K562 (cell line): ENCODE measurements at regions not wholly inside any gene's neighbourhood (a gene's known extent, or its start where the extent isn't known, plus 50 kb on each side); places are given as distances from the start of the nearest gene placed in this dataset.

ENCODE experiments used
- ATAC-seq: fragments of 200-7000 bp; cut with Tn5 transposase; 3 replicates; pipeline ENCODE4 v1.9.1; 2020; ENCODE audit warnings: moderate library complexity
- BruUV-seq: library from RNA; stranded (reverse); fragments of 400-500 nt; replicated peaks from 2 replicates; lab custom pipeline; 2021; lab: Mats Ljungman, UMichigan
- CTCF ChIA-PET: fragments of 300-600 bp; formaldehyde crosslinking; extraction: SDS; loops from one replicate; lab custom pipeline; 2021; ENCODE audit warnings: low intra/inter-chr PET ratio; lab: Yijun Ruan, JAX
- POLR2A ChIA-PET: fragments of 300-600, 350-650 bp; sonication (Branson Sonifier 250); formaldehyde crosslinking; extraction: SDS; loops from one replicate; lab custom pipeline; 2021; ENCODE audit warnings: antibody characterized with exemption, inconsistent platforms; lab: Yijun Ruan, JAX
- DNase-seq, 4 experiments: peaks; one replicate each; pipeline versions ENCODE4 v3.0.0 to v3.0.0-alpha.2; 2011 to 2018; ENCODE audit warnings: low spot score in 3 of 4, mixed read lengths in 3 of 4; ENCODE audit errors: extremely low read depth in 1 of 4
- FAIRE-seq: peaks from 2 replicates; lab custom pipeline; 2011; peaks lifted over from hg19 to GRCh38; lab: Jason Lieb, UNC
- H2AFZ ChIP-seq: 2 replicates; pipeline ENCODE4 v1.6.0; 2011; ENCODE audit warnings: low read depth, low read length, control low read depth, inconsistent platforms
- H3K27ac ChIP-seq: fragments of 200-600 bp; 3 replicates; pipeline ENCODE4 v1.8.0; 2011; ENCODE audit warnings: low read depth, mild to moderate bottlenecking, control low read depth, inconsistent platforms, low read length, moderate library complexity, mixed read lengths; ENCODE audit errors: extremely low read depth
- H3K27me3 ChIP-seq, 2 experiments: fragments of 300-600 bp in 1 of 2; 2 replicates in 1 of 2; 3 replicates in 1 of 2; pipeline versions ENCODE4 v1.6.0 to v1.8.0; 2011; ENCODE audit warnings: inconsistent platforms in 2 of 2, low read length in 2 of 2, mild to moderate bottlenecking in 1 of 2, mixed read lengths in 1 of 2, moderate library complexity in 1 of 2; ENCODE audit not compliant: control insufficient read depth in 2 of 2, insufficient read depth in 2 of 2
- H3K36me3 ChIP-seq: fragments of 300-600 bp; 3 replicates; pipeline ENCODE4 v1.8.0; 2011; ENCODE audit warnings: mild to moderate bottlenecking, low read length, inconsistent platforms; ENCODE audit not compliant: control insufficient read depth, insufficient read depth
- H3K4me1 ChIP-seq, 2 experiments: fragments of 200-600 bp in 1 of 2; replicated peaks in 1 of 2; 2 replicates in 1 of 2; 3 replicates in 1 of 2; pipeline versions ENCODE4 v1.5.1 to v1.8.0; 2011; ENCODE audit warnings: inconsistent platforms in 2 of 2, low read length in 2 of 2, mild to moderate bottlenecking in 1 of 2, mixed read lengths in 1 of 2, moderate library complexity in 1 of 2; ENCODE audit not compliant: control insufficient read depth in 2 of 2, insufficient read depth in 2 of 2
- H3K4me2 ChIP-seq: 2 replicates; pipeline ENCODE4 v1.6.1; 2011; ENCODE audit warnings: low read length, control low read depth, inconsistent platforms, mixed read lengths; ENCODE audit not compliant: insufficient read depth
- H3K4me3 ChIP-seq: fragments of 200-600 bp; sonication (generic), shearing (Covaris generic); 2 replicates; pipeline ENCODE4 v1.5.1; 2016; ENCODE audit warnings: control low read depth, inconsistent platforms
- H3K79me2 ChIP-seq: fragments of 200-600 bp; 3 replicates; pipeline ENCODE4 v1.8.0; 2011; ENCODE audit warnings: low read length, inconsistent platforms; ENCODE audit not compliant: control insufficient read depth, insufficient read depth
- H3K9ac ChIP-seq, 2 experiments: 2 replicates each; pipeline versions ENCODE4 v1.6.0 to v1.6.1; 2011; ENCODE audit warnings: low read depth in 2 of 2, low read length in 2 of 2, control low read depth in 1 of 2, inconsistent platforms in 1 of 2, mild to moderate bottlenecking in 1 of 2, mixed read lengths in 1 of 2; ENCODE audit not compliant: insufficient read depth in 1 of 2
- H3K9me1 ChIP-seq: one replicate; pipeline ENCODE4 v1.6.0; 2011; ENCODE audit warnings: inconsistent platforms, mild to moderate bottlenecking, low read length, moderate library complexity; ENCODE audit not compliant: control insufficient read depth, insufficient read depth
- H3K9me3 ChIP-seq: replicated peaks from 2 replicates; pipeline ENCODE4 v1.5.1; 2011; ENCODE audit warnings: low read depth, low read length, inconsistent platforms; ENCODE audit not compliant: control insufficient read depth, insufficient read depth
- H4K20me1 ChIP-seq: replicated peaks from 2 replicates; pipeline ENCODE4 v1.6.1; 2011; ENCODE audit warnings: low read length, inconsistent platforms, mixed read lengths; ENCODE audit not compliant: control insufficient read depth, insufficient read depth
- ARNT ChIP-seq, 2 experiments: fragments of 450-650 bp; IDR thresholded peaks; 2 replicates each; pipeline ENCODE4 v1.6.1; 2016; ENCODE audit warnings: mild to moderate bottlenecking in 1 of 2
- BCL6 ChIP-seq: fragments of 250-450 bp; sonication (Bioruptor Pico); IDR thresholded peaks from 2 replicates; pipeline ENCODE4 v1.4.0; 2020
- BRF1 ChIP-seq: IDR thresholded peaks from 3 replicates; pipeline ENCODE4 v1.6.1; 2011; ENCODE audit warnings: borderline replicate concordance, mild to moderate bottlenecking; ENCODE audit not compliant: insufficient read length; ENCODE audit errors: extremely low read depth
- CHD2 ChIP-seq: IDR thresholded peaks from 2 replicates; pipeline ENCODE4 v1.6.1; 2011; ENCODE audit warnings: low read depth, low read length
- EHMT2 ChIP-seq: fragments of 450-650 bp; IDR thresholded peaks from 2 replicates; pipeline ENCODE4 v1.6.1; 2018; ENCODE audit warnings: antibody characterized with exemption
- FOXM1 ChIP-seq, 2 experiments: fragments of 450-650 bp in 1 of 2; sonication (generic) in 1 of 2; formaldehyde crosslinking in 1 of 2; IDR thresholded peaks; 2 replicates each; pipeline versions ENCODE4 v1.6.1 to v1.9.0; 2017 to 2022; ENCODE audit warnings: low read depth in 2 of 2, mild to moderate bottlenecking in 2 of 2, missing genetic modification reagents in 1 of 2, moderate library complexity in 1 of 2
- NUFIP1 ChIP-seq: fragments of 450-650 bp; IDR thresholded peaks from 2 replicates; pipeline ENCODE4 v1.6.1; 2018; ENCODE audit not compliant: partially characterized antibody
- PHB2 ChIP-seq: fragments of 450-650 bp; IDR thresholded peaks from 2 replicates; pipeline ENCODE4 v1.6.1; 2017; ENCODE audit warnings: low read depth
- TRIM25 ChIP-seq: fragments of 450-650 bp; IDR thresholded peaks from 2 replicates; pipeline ENCODE4 v1.7.0; 2016; ENCODE audit warnings: borderline replicate concordance
- UBTF ChIP-seq, 2 experiments: IDR thresholded peaks; 2 replicates each; pipeline ENCODE4 v1.6.1; 2012; ENCODE audit warnings: improper control_type of control experiment in 2 of 2, low read depth in 2 of 2, low read length in 2 of 2, borderline replicate concordance in 1 of 2
- ZEB2 ChIP-seq: fragments of 450-650 bp; IDR thresholded peaks from 2 replicates; pipeline ENCODE4 v1.6.1; 2016
- ZNF217 ChIP-seq: sonication (generic); formaldehyde crosslinking; IDR thresholded peaks from 2 replicates; pipeline ENCODE4 v1.8.0; 2022; ENCODE audit warnings: mild to moderate bottlenecking, missing genetic modification reagents
- ZNF253 ChIP-seq: fragments of 250-450 bp; sonication (Bioruptor Pico); conservative IDR thresholded peaks from 2 replicates; pipeline ENCODE4 v1.6.1; 2021; ENCODE audit warnings: mild to moderate bottlenecking
- ZNF384 ChIP-seq: IDR thresholded peaks from 2 replicates; pipeline ENCODE4 v1.6.1; 2012; ENCODE audit warnings: low read depth, low read length, improper control_type of control experiment
- ZNF699 ChIP-seq: fragments of 250-450 bp; sonication (Bioruptor Pico); IDR thresholded peaks from 2 replicates; pipeline ENCODE4 v1.8.0; 2021; ENCODE audit warnings: mild to moderate bottlenecking, moderate library complexity; ENCODE audit not compliant: insufficient replicate concordance
- WGBS: fragments of 100-300 bp; shearing (Covaris generic); methylation state at CpG from one replicate; pipeline ENCODE4 v1.1.6; 2016; ENCODE audit warnings: low coverage, mixed read lengths; ENCODE audit not compliant: insufficient coverage; ENCODE audit errors: missing lambda C conversion rate; 5-methylcytosine and 5-hydroxymethylcytosine counted together
- in situ Hi-C: fragments of 300-500 bp; cut with MboI; formaldehyde crosslinking; loops from 4 replicates; pipeline ENCODE4 v1.15.0; 2018; ENCODE audit warnings: inconsistent platforms, mixed read lengths
- intact Hi-C: fragments of 100-400 bp; cut with micrococcal nuclease; formaldehyde crosslinking; loops from 2 replicates; pipeline ENCODE4 v1.14.2; 2022

GRCh38 chr19:8905342-8905741 lies 73.2 kb downstream of the MBD3L1 start:
- CTCF ChIA-PET = no interaction called here
- no TSS peak for BruUV-seq
- FAIRE-seq (peak; percentile 23), DNase-seq (no peak), ATAC-seq (no peak)
- Histone ChIP-seq H3K9me1 (no peaks in the 10 kb centered on the region), H3K27ac (no peak overlapping the region), H3K4me3 (no peak overlapping the region), H3K79me2 (no peaks in the 10 kb centered on the region; the same call in 2 of the 3 replicates), H2AFZ (no peak overlapping the region), H3K36me3 (no peaks in the 10 kb centered on the region), H3K4me1 (no peaks in the 10 kb centered on the region), H3K9me3 (no peaks in the 10 kb centered on the region), H3K9ac (no peak overlapping the region), H4K20me1 (no peaks in the 10 kb centered on the region), H3K4me2 (no peak overlapping the region), H3K27me3 (no peaks in the 10 kb centered on the region)
- POLR2A ChIA-PET = no interaction called here
- in situ Hi-C loops = no loop called here
- intact Hi-C loops = no loop called here
- TF ChIP-seq ZNF217 (CRISPR knock-in tag) = no peak
- TF ChIP-seq UBTF (IDR thresholded peaks at IDR 0.05; ENCODE audit: borderline replicate concordance in 1 of 2, low read depth in 2 of 2, low read length in 2 of 2) = no peak
- 0 out of 2 replicates have a peak, but pooled peaks have one; percentile 30 for TF ChIP-seq EHMT2
- TF ChIP-seq ZEB2 = no peak
- WGBS = 0% methylated on average over 2 of the region's 2 CpGs

- no peaks in the 10 kb centered on the region for H3K27me3 ChIP-seq
- no peak for FAIRE-seq
- no peaks in the 10 kb centered on the region for H3K4me1 ChIP-seq
- no peak for DNase-seq
- H3K36me3 ChIP-seq = no peaks in the 10 kb centered on the region
- H3K9me1 ChIP-seq = no peaks in the 10 kb centered on the region
- H3K27ac ChIP-seq = no peak overlapping the region
- no peak overlapping the region for H3K9ac ChIP-seq
- CTCF ChIA-PET = no interaction called here
- no peak for ATAC-seq
- no peaks in the 10 kb centered on the region; the same call in 2 of the 3 replicates for H3K79me2 ChIP-seq
- H3K4me2 ChIP-seq = no peak overlapping the region
- H3K4me3 ChIP-seq = no peak overlapping the region
- H2AFZ ChIP-seq = no peak overlapping the region
- H4K20me1 ChIP-seq = no peaks in the 10 kb centered on the region
- H3K9me3 ChIP-seq = no peaks in the 10 kb centered on the region
- no TSS peak for BruUV-seq
- intact Hi-C loops (no loop called here), in situ Hi-C loops (no loop called here)
- POLR2A ChIA-PET = no interaction called here
- TF ChIP-seq TRIM25 (no peak), PHB2 (no peak), BCL6 (CRISPR knock-in tag) (no peak), CHD2 (no peak), ARNT (IDR thresholded peaks at IDR 0.05) (no peak), ZNF384 (no peak), FOXM1 (IDR thresholded peaks at IDR 0.05; ENCODE audit: low read depth) (no peak), FOXM1 (CRISPR knock-in tag; IDR thresholded peaks at IDR 0.05; ENCODE audit: low read depth) (no peak), BRF1 (no peak), NUFIP1 (no peak), ZNF253 (no peak), ZNF699 (CRISPR knock-in tag) (no peak)
Measured at GRCh38 chr19:8908066-8908465, 75.9 kb downstream of the MBD3L1 start.
